ENCODE measurements at regions not wholly inside any gene's neighbourhood (a gene's known extent, or its start where the extent isn't known, plus 50 kb on each side); places are given as distances from the start of the nearest gene placed in this dataset.

- Histone ChIP-seq H3K9ac (ENCODE audit: low read depth, low read length, poor library complexity, severe bottlenecking) (no peak overlapping the region), H3K4me3 (ENCODE audit: low read length, poor library complexity, severe bottlenecking) (no peak overlapping the region), H3F3A (ENCODE audit: low read depth) (no peaks in the 10 kb centered on the region), H3K27me3 (ENCODE audit: insufficient read depth, low read length, poor library complexity, severe bottlenecking) (no peaks in the 10 kb centered on the region), H3K9me2 (replicated peaks; ENCODE audit: low read depth, low read length) (no peaks in the 10 kb centered on the region), H3K9me3 (ENCODE audit: insufficient read depth, low read depth, low read length) (no peaks in the 10 kb centered on the region), H3K4me2 (ENCODE audit: low read depth, low read length, poor library complexity, severe bottlenecking) (no peak overlapping the region), H3K79me2 (ENCODE audit: insufficient read depth, low read length) (no peaks in the 10 kb centered on the region), H3K36me3 (ENCODE audit: insufficient read depth, low read length) (no peaks in the 10 kb centered on the region), H4K20me1 (ENCODE audit: insufficient read depth, low read length, poor library complexity, severe bottlenecking) (no peaks in the 10 kb centered on the region), H2AFZ (ENCODE audit: low read length) (no peak overlapping the region), H3K4me1 (ENCODE audit: insufficient read depth, low read length, poor library complexity, severe bottlenecking) (no peaks in the 10 kb centered on the region)
- TF ChIP-seq EZH2phosphoT487 (IDR thresholded peaks at IDR 0.05; ENCODE audit: borderline replicate concordance): no peak
- TF ChIP-seq CTCF (conservative IDR thresholded peaks at IDR 0.05; ENCODE audit: low read length): no peak
Observed at GRCh38 chr2:9789371-9789770, 53.9 kb upstream of the TAF1B start.

- no peaks in the 10 kb centered on the region for H3K9me2 ChIP-seq (replicated peaks; ENCODE audit: low read depth, low read length)
- H4K20me1 ChIP-seq (ENCODE audit: insufficient read depth, low read length, poor library complexity, severe bottlenecking): no peaks in the 10 kb centered on the region
- no peaks in the 10 kb centered on the region for H3K9me3 ChIP-seq (ENCODE audit: insufficient read depth, low read depth, low read length)
- H3K79me2 ChIP-seq (ENCODE audit: insufficient read depth, low read length): no peaks in the 10 kb centered on the region
- no peak overlapping the region for H3K4me3 ChIP-seq (ENCODE audit: low read length, poor library complexity, severe bottlenecking)
- H3K36me3 ChIP-seq (ENCODE audit: insufficient read depth, low read length): no peaks in the 10 kb centered on the region
- no peaks in the 10 kb centered on the region for H3K4me1 ChIP-seq (ENCODE audit: insufficient read depth, low read length, poor library complexity, severe bottlenecking)
- no peak overlapping the region for H3K9ac ChIP-seq (ENCODE audit: low read depth, low read length, poor library complexity, severe bottlenecking)
- no peaks in the 10 kb centered on the region for H3K27me3 ChIP-seq (ENCODE audit: insufficient read depth, low read length, poor library complexity, severe bottlenecking)
- no peak for TF ChIP-seq EZH2phosphoT487 (IDR thresholded peaks at IDR 0.05; ENCODE audit: borderline replicate concordance)
- H2AFZ ChIP-seq (ENCODE audit: low read length): no peak overlapping the region
- H3K4me2 ChIP-seq (ENCODE audit: low read depth, low read length, poor library complexity, severe bottlenecking): no peak overlapping the region
- H3F3A ChIP-seq (ENCODE audit: low read depth): no peaks in the 10 kb centered on the region
Observed at GRCh38 chr2:9790702-9791225, 52.5 kb upstream of the TAF1B start.

GRCh38 chr2:9791711-9792110 is 51.6 kb upstream of the TAF1B start:
- Histone ChIP-seq H3K4me1 (ENCODE audit: insufficient read depth, low read length, poor library complexity, severe bottlenecking) (no peaks in the 10 kb centered on the region), H3K4me3 (ENCODE audit: low read length, poor library complexity, severe bottlenecking) (no peak overlapping the region), H3K79me2 (ENCODE audit: insufficient read depth, low read length) (no peaks in the 10 kb centered on the region), H3K27me3 (ENCODE audit: insufficient read depth, low read length, poor library complexity, severe bottlenecking) (no peaks in the 10 kb centered on the region), H3K9ac (ENCODE audit: low read depth, low read length, poor library complexity, severe bottlenecking) (no peak overlapping the region), H2AFZ (ENCODE audit: low read length) (no peak overlapping the region), H3K36me3 (ENCODE audit: insufficient read depth, low read length) (no peaks in the 10 kb centered on the region), H3K9me3 (ENCODE audit: insufficient read depth, low read depth, low read length) (no peaks in the 10 kb centered on the region), H4K20me1 (ENCODE audit: insufficient read depth, low read length, poor library complexity, severe bottlenecking) (no peaks in the 10 kb centered on the region), H3K4me2 (ENCODE audit: low read depth, low read length, poor library complexity, severe bottlenecking) (no peak overlapping the region), H3F3A (ENCODE audit: low read depth) (no peaks in the 10 kb centered on the region), H3K9me2 (replicated peaks; ENCODE audit: low read depth, low read length) (no peaks in the 10 kb centered on the region)
- TF ChIP-seq EZH2phosphoT487 (IDR thresholded peaks at IDR 0.05; ENCODE audit: borderline replicate concordance): no peak
- no peak for TF ChIP-seq CTCF (conservative IDR thresholded peaks at IDR 0.05; ENCODE audit: low read length)
